HG02840 (cell line): ENCODE measurements at regions not wholly inside any gene's neighbourhood (a gene's known extent, or its start where the extent isn't known, plus 50 kb on each side); places are given as distances from the start of the nearest gene placed in this dataset.

Experiments
- ATAC-seq: cut with Tn5 transposase; IDR thresholded peaks from one replicate; pipeline ENCODE4 v1.9.1; 2021; ENCODE audit warnings: mild to moderate bottlenecking, moderate library complexity, moderate number of reproducible peaks; ENCODE audit not compliant: unreplicated experiment, low FRiP score

DNA sequence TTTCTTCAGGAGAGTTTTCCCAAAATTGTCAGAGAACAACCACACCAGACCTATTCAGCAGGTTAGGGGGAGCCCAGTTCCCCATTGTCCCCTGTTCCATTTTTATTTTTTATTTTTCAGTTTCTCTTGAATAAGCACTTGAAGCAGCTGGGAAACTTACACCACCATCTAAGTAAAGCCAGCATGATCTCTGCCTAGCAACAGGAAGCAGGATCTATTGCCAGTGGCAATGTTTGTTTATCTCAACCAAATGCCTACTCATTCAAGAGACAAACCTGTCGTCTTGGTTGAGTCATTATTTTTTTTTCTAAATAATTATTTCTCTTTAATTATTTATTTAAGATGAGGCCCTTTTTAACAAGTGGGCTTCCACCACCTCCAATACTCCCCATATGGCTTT is 379.3 kb downstream of the PLK2 start:
- no peak for ATAC-seq

DNA sequence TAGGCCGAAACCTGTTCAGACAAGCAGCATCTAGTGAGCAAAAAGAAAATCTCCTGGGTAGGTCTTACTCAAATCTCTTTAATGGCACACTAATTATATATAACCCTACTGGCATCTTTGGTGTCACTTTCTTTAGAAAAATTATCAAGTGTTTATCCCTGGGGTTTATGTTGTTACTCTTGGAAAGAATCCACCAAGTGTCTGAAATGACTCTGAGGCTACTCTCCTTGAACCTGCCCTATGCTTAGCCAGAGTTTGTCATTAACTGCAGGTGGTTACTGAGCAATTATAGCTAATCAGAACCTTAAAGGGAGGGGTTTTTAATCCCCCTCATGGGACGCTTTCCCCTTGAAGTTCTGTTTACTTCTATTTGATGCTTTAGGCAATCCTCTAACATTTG is 381.9 kb downstream of the PLK2 start:
- no peak for ATAC-seq

DNA sequence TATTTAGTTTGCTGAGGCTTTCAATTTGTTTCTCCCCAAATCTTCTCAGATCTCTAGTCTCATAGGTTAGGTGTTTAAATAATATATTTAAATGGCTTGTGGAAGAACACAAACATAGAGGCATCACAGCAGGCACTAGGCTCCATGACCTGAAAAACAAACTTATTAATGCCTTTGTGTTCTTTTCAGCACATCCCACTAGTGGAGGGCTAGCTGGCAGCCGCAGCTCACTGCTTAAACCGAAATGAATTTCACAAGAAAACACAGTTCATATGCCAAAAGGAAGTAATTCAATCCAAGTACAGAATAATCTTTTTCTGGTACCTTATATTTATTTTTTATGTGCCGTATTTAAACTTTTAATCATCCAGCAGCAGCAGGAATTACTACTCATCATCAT is 382.5 kb downstream of the PLK2 start:
- ATAC-seq, result no peak

DNA sequence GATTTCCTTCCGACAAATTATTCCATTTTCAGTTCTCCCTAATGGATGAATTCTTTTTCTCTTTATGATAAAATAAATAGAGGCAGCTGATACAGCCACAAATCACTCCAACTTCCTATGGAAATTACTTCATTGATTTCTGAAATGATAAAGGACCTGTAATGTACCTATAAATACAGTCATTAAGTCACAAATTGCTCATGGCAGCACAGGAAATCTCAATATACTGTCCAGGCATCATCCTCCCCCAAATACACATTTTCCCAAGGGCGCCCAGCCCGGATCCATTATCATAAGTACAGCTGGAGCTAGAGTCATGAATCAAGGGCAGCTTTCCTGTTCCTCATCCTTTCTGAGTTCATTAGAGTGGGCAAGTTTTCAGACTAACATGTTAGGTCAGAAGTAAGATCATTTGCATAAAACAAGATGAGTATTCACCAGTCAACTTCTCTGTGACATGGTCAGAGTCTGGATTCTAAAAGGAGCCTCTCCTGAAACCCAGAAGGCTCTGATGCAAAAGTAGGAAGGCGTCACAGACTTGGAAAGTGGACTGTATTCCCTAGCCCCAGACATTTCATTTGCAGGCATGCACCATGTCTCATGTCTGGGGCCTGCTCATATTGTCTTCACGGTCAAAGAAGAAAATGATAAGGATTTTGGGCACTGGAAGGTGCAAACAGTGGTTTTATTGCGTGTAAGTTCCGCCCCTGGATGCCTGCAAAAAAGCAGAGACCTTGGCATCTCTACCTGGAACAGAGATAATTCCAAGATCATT is 383.2 kb downstream of the PLK2 start:
- no peak for ATAC-seq

DNA sequence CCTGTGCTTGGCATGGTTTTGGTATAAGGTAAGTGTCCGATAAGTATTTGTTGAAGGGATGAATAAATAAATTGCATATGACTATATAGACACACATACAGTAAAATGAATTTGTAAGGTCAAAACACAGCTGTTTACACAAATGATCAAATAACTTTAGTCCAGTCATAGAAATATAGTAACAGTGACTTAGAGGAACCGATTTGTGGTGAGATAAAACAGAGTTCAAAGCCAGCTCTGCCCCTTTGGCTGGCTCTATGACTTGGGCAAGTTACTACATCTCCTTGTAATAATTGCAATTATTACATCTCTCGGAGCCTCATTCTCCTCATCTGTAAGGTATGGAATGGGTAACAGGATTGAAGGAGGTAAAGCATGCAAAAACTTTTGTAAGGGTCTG is 384.0 kb downstream of the PLK2 start:
- no peak for ATAC-seq

DNA sequence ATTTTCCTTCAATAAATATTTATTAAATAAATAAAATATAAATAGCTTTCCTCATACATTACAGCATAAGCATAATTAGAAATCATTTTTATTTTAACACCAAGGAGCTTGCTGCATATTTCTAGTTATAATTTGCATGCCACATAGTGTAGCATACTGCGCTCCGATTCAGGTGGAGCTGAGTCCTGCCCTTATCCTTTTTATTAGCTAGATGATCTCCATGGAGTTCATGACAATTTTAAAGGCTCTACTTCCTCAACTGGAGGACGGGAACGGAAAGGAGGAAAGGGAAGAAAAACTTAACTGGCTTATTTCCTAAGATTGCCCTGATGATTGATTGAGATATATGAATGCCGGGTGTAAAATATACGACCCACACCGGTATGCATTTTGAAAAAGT is 385.2 kb downstream of the PLK2 start:
- no peak for ATAC-seq

DNA sequence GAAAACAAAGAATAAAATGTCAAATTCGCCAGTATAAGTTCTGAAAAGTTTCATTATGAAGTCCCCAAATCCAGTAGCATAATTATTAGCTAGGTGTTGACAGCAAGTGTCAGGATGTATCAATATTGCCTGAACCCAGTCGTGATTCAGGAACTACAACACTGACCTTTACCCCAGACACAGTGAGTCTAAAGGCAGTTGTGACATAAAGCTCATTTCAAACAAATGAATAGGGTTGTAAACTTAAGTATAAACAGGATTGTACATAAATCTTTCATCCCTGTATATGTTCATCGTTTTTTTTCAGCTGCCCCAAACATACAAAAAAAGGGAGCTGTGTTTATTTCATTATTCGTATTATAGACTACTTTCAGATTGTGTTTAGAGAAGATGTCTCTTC is 385.7 kb downstream of the PLK2 start:
- no peak for ATAC-seq

DNA sequence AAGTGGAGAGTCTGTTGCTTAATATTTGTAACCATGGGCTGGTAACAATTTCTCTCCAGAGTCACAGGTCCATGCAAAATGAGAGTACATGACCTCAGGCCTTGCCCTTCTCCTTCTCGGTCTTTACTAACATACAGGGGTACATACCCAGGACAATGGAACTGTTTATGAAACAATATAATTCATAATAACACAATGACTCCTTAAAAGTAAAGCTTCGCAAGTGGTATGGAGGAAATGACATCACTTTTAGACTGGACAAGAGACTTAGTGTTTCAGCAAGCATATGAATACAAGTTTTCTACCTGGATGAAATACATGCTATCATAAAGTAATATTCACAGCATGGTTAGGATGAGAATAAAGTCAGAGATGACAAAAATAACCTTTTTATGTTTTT is 386.6 kb downstream of the PLK2 start:
- no peak for ATAC-seq

DNA sequence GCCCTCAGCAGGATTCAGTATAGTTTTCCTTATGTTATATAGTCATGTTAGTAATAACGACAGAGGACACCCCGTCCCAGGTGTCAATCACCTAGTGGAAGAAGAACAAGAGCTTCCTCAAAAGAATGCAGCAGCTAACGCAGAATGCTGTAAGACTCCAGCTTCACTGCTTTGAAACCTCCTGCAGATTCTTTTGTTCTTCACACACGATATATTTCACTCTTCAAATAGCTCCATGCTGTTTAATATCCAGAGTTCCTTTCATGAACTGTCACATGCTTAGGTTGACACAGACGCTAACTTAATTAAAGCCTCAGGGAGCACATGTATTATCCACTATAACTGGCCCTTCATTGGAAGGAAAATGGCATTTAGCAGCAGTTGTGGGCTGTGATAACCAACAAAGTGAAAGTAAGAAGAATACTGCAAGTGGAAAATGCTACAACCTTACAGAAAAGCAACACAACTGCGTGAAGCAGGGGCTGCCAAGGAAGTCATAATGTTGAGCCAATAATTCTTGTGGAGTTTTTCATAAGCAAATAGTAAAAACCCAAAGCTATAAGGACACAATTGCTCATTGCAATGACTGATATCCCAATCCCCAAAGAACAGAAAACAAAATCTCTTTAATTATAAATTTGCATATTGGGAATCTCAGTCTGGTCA is 387.5 kb downstream of the PLK2 start:
- ATAC-seq, result no peak

DNA sequence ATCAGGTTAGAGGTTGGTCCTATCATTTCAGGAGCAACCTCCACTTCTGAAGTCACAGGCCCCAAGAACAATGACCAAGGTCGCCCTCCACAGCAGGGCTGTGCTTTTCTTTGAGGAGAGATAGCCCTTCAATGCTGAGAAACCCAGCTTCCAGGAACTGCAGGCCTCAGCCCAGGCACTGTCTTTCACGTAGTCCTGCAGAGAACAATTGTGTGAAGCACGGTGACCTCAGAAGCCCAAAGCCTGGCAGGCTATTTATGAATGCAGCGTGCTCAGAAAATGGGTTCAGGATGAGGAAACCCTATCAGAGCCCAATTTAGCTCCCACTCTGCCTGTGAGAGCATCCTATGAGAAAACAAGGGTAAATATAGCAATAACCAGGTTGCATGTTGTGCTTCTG is 388.3 kb downstream of the PLK2 start:
- no peak for ATAC-seq

DNA sequence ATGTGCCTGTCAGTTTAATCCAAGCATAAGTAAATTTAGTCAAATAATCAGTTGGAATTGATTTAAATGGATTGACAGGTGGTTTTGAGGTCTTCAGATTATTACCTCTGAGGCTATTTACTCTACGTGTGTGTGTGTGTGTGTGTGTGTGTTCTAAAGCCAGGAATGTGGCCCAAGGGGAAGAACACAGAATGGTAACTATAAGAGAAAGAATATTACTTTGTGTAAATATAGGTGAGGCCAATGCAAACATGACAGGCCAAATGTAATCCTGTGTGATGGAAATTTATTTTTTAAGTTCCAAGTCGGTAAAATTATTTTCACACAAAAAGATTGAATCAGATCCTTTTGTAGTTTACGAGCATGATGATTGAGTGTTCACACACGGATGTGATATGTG is 390.0 kb downstream of the PLK2 start:
- no peak for ATAC-seq

DNA sequence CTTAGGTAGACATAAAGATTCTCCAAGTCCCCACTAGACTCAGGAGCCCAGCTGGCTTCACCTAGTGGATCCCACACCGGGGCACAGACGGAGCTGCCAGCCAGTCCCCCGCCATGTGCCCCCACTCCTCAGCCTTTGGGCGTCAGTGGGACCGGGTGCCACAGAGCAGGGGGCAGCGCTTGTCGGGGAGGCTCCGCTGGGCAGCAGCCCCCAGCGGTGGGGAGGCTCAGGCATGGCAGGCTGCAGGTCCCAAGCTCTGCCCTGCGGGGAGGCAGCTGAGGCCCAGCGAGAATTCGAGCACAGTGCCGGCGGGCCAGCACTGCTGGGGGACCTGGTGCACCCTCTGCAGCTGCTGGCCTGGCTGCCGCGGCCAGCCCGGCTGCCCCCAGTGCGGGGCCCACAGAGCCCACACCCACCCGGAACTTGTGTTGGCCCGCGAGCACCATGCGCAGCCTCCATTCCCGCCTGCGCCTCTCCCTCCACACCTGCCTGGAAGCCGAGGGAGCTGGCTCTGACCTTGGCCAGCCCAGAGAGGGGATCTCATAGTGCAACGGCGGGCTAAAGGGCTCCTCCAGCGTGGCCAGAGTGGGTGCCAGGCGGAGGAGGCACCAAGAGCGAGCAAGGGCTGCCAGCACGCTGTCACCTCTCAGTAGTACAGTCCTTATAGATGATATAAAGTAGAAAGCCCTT is 390.7 kb downstream of the PLK2 start:
- ATAC-seq, result no peak

DNA sequence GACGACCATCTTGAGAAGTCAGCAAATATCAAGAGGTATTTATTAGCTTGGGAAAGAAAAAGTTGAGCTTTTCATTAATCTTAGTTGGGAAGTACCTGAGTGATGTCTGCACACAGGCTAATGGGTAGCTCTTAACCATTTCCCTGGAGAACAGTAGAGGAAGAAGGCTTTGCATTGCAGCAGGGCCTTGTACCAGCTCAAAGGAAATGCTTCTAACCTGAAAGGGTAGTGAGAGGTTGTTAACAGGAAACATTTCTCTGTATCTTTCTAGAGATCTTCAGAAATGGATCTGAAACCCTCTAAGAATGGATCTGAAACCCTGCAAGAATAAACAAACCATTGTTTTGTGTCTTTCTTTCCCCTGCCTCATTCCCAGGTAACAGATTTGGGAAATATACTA is 393.3 kb downstream of the PLK2 start:
- no peak for ATAC-seq

DNA sequence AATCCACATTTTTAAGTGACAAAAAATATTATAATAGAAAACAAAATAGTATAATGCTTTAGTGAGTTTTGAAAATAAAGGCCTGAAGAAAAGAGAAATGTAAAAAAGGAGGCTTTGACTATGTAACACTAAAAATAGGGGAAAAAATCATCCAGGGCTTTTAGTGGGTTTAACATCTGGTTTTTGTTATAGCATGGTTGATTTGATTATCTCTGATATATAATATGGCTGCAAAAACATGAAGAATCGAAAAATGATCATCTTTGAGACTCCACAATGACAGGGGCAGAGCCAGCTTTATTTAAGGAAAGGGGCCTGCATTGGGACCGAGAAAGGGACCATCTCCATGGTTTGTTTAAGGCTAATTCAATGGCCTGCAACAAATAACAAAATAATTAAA is 393.8 kb downstream of the PLK2 start:
- no peak for ATAC-seq

DNA sequence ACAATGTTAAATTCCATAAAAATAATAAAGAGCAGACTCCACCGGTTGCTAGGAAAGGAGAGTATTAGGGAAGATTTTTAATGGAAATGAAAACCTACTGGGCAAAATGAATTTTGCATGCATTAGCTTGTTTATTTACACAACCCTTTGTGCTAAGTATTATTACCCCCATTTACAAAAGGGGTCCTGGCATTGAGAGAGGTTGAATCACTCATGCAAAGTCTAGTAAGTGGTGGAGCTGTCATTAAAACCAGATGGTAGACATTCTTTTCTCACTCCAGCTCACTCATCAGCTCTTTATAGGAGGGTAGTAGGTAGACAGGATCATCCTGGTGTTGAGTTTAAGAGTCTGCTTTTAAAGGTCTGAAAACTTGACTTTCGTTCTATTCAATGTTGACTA is 395.1 kb downstream of the PLK2 start:
- no peak for ATAC-seq

DNA sequence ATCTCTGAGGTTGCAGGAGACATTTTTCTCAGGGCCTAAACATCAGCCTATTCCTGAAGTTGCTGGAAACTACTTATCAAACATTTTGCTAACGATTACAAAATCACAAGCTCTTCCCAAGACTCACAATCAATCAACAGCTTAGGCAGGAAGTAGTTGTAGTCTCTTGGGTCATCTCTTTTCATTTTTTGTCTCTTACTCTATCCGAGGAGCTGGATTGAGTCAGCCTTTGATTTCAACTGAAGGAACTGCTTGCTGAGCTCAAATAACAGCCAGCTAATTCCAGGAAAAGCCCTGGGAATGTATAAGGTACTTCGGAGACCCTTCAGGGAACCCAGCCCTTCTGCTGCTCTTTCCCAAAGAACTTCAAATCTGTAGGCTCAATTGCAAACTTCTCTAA is 398.9 kb downstream of the PLK2 start:
- no peak for ATAC-seq

DNA sequence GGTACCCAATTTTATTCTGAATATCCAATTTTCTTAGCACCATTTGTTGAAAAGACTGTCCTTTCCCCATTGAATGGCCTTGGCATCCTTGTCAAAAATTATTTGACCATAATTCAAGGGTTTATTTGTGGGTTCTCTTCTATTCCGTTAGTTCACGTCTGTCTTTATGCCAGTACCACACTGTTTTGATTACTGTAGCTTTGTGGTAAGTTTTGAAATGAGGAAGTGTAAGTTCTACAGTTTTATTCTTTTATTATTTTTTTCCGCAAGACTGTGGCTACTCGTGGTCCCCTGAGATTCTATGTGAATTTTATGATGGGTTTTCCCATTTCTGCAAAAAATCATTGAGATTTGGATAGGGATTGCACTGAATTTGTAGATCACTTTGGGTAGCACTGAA is 402.6 kb downstream of the PLK2 start:
- no peak for ATAC-seq

DNA sequence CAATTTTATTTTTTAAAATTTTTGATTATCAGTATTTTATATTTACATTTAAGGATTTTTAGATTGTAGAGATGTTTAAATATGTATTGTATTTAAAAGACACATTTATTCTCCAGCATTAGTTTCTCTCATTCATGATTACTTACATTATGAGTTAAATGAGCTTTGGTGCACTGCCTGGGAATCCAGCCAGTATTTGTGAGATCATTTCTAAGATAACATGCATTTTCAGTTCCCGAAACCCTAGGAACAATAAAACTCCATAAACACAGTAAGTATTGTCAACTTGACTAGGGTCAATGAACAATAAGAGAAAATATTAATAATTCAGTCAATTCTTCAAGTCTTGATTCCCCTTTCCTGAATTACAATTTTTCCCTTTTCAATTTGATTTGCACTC is 403.3 kb downstream of the PLK2 start:
- no peak for ATAC-seq

DNA sequence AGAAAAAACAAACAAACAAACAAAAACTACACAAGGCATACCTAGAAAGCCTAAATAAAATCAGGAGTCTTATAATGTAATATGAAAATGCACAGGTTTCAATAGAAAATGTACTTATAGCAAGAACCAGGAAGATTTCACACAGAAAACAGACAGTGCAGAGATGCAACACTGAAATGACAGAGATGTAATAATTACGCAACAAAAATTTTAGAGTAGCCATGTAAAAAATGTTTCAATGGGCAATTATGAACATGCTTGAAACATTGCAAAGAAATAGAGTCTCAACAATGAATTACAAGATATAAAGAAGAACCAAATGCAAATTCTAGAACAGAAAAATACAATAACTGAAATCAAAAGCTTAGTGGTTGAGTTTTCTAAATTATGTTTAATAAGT is 405.9 kb downstream of the PLK2 start:
- no peak for ATAC-seq

DNA sequence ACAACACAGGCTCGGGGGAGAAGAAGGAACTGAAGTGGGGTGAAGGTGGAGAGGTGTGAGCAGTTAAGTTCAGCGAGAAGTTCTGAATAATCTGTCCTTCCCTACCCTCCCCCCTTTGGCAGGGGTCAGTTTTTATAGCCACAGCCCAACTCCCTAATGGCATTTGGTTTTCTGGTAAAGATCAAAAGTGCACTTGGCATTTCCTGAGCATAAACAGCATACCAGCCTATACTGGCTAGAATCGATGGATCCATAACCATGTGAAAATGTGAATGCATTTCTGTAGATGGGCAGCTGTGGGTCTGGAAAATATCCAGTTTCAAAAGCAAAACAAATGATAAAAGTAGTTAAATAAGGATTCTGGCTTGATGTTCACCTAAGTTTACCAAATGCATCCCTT is 410.9 kb downstream of the PLK2 start:
- ATAC-seq, result no peak

DNA sequence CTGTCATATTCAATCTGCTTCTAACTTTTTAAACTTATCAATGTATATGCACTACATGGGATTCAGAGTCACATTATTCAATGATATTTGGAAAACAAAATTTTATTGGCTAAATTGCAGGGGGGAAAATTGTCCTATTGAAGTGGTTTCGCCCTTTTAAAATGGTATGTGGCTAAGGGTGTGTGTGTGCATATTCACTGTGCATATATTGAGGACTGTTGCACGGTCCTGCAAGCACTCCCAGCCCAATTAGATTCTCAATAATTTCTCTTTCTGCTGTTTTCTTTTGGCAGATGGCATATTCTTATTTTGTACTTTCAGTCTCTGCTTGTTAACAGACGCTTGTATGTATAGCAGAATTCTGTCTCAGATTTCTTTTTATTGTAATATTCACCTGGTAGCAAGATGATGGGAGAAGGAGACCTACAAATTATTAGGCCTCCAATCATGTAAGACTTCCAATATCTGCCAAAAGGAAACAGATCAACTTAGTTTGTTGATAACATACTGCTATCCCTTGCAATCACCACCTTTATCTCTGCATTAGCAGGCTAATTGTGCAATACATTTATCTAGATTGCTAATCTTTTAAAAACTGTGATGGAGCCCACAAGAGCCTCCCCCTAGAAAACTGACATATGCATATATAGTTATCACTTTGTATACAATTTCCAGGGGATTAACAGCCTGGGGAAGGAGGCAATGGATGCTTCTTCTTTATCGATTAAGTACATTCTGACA is 411.5 kb downstream of the PLK2 start:
- no peak for ATAC-seq
